KMS-11 (cell line): ENCODE measurements at regions not wholly inside any gene's neighbourhood (a gene's known extent, or its start where the extent isn't known, plus 50 kb on each side); places are given as distances from the start of the nearest gene placed in this dataset.

Source experiments
- H2AFZ ChIP-seq: fragments of 200-600 bp; sonication (generic); 2 replicates; pipeline ENCODE4 v1.6.1; 2016; ENCODE audit warnings: antibody characterized with exemption, mixed run types, low read depth
- H3K27ac ChIP-seq: fragments of 200-600 bp; sonication (generic); 2 replicates; pipeline ENCODE4 v1.6.1; 2016; ENCODE audit warnings: mild to moderate bottlenecking, mixed run types
- H3K27me3 ChIP-seq: fragments of 200-600 bp; sonication (generic); 2 replicates; pipeline ENCODE4 v1.6.1; 2017; ENCODE audit warnings: mild to moderate bottlenecking, low read depth, mixed run types, moderate library complexity; ENCODE audit not compliant: insufficient read depth
- H3K36me3 ChIP-seq: fragments of 200-600 bp; sonication (generic); 2 replicates; pipeline ENCODE4 v1.6.1; 2017; ENCODE audit warnings: mild to moderate bottlenecking, mixed run types; ENCODE audit not compliant: insufficient read depth
- H3K4me1 ChIP-seq: fragments of 200-600 bp; sonication (generic); 2 replicates; pipeline ENCODE4 v1.6.1; 2016; ENCODE audit warnings: mild to moderate bottlenecking, low read depth, mixed run types; ENCODE audit not compliant: poor library complexity, severe bottlenecking
- H3K4me2 ChIP-seq: fragments of 200-600 bp; sonication (generic); 2 replicates; pipeline ENCODE4 v1.7.0; 2016; ENCODE audit warnings: mild to moderate bottlenecking, mixed run types
- H3K4me3 ChIP-seq: fragments of 200-600 bp; sonication (generic); IDR thresholded peaks from 2 replicates; pipeline ENCODE4 v1.6.1; 2017; ENCODE audit warnings: low read depth, low read length, mixed read lengths; ENCODE audit not compliant: insufficient read depth
- H3K79me2 ChIP-seq: fragments of 200-600 bp; sonication (generic); 2 replicates; pipeline ENCODE4 v1.6.1; 2016; ENCODE audit warnings: low read depth, mixed run types; ENCODE audit not compliant: insufficient read depth
- H3K9ac ChIP-seq: fragments of 200-600 bp; sonication (generic); 2 replicates; pipeline ENCODE4 v1.6.1; 2016; ENCODE audit warnings: mild to moderate bottlenecking, mixed run types
- H4K20me1 ChIP-seq: fragments of 200-600 bp; sonication (generic); 2 replicates; pipeline ENCODE4 v1.6.1; 2016; ENCODE audit warnings: mild to moderate bottlenecking, mixed run types; ENCODE audit not compliant: insufficient read depth
- TF ChIP-seq, protein P1 (sequence below): fragments of 200-600 bp; sonication (generic); conservative IDR thresholded peaks from 2 replicates; pipeline ENCODE4 v1.6.1; 2017; ENCODE audit warnings: low read depth, mild to moderate bottlenecking, antibody characterized with exemption, low read length, moderate library complexity, mixed read lengths

- no peaks in the 10 kb centered on the region for H4K20me1 ChIP-seq
- H3K9ac ChIP-seq, result no peak overlapping the region
- H3K36me3 ChIP-seq, result no peaks in the 10 kb centered on the region
- H3K4me3 ChIP-seq, result no peak overlapping the region
- no peaks in the 10 kb centered on the region for H3K27me3 ChIP-seq
- TF ChIP-seq, protein P1, sequence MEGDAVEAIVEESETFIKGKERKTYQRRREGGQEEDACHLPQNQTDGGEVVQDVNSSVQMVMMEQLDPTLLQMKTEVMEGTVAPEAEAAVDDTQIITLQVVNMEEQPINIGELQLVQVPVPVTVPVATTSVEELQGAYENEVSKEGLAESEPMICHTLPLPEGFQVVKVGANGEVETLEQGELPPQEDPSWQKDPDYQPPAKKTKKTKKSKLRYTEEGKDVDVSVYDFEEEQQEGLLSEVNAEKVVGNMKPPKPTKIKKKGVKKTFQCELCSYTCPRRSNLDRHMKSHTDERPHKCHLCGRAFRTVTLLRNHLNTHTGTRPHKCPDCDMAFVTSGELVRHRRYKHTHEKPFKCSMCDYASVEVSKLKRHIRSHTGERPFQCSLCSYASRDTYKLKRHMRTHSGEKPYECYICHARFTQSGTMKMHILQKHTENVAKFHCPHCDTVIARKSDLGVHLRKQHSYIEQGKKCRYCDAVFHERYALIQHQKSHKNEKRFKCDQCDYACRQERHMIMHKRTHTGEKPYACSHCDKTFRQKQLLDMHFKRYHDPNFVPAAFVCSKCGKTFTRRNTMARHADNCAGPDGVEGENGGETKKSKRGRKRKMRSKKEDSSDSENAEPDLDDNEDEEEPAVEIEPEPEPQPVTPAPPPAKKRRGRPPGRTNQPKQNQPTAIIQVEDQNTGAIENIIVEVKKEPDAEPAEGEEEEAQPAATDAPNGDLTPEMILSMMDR, result no peak
- H3K27ac ChIP-seq, result no peak overlapping the region
- no peak overlapping the region for H3K4me2 ChIP-seq
- no peaks in the 10 kb centered on the region for H3K4me1 ChIP-seq
- H2AFZ ChIP-seq, result no peak overlapping the region
- H3K79me2 ChIP-seq, result no peaks in the 10 kb centered on the region
Measured at GRCh38 chr7:25879799-25880198, 272.2 kb upstream of the NFE2L3 start.

DNA sequence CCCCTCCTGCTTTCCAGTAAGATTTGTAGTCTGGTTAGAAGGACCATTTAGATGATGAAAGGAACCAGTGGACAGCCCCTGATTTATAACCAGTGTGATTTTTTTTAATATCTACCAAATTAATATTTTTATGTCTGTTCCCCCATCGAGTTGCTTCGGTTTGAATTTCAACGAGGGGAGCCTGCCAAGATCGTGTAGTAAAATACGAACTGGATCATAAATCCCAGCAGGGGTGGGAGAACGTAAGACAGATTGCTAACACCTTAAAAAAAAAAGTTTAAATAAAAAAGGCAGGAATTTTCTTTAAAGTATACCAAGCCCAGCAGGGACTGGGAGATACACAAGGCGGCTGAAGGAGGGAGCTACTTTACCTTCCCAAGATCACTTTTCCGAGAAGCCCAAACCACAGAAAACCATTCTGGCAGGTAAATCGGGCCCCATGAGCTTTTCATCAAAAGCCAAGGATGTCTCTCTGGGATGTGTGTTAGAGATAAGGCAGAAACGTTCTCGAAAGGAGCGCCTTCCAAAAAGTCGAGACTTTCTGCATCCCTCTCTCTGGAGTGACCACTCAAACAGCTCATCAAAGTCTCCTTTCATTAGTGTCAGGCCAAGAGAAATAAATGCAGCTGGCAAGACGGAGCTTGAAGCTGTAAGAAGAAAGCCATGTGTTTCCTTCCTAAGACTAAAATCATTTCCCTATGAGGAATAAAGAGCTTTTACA lies 270.5 kb upstream of the NFE2L3 start:
- no peak overlapping the region for H2AFZ ChIP-seq
- TF ChIP-seq, protein P1, result no peak
- no peaks in the 10 kb centered on the region for H3K27me3 ChIP-seq

GRCh38 chr7:25882151-25882773 lies 269.7 kb upstream of the NFE2L3 start:
- H3K36me3 ChIP-seq, result no peaks in the 10 kb centered on the region
- H3K27me3 ChIP-seq, result no peaks in the 10 kb centered on the region

More for the DNA sequence above, 270.5 kb upstream of the NFE2L3 start:
- Histone ChIP-seq H3K4me2 (no peak overlapping the region), H3K36me3 (no peaks in the 10 kb centered on the region), H3K4me1 (peaks cover 13% of the 10 kb centered on the region), H3K27ac (no peak overlapping the region), H3K79me2 (no peaks in the 10 kb centered on the region), H3K4me3 (no peak overlapping the region), H4K20me1 (no peaks in the 10 kb centered on the region), H3K9ac (no peak overlapping the region)

GRCh38 chr7:25884265-25884828 lies 267.7 kb upstream of the NFE2L3 start:
- H3K27ac ChIP-seq, result no peak overlapping the region
- no peaks in the 10 kb centered on the region for H3K79me2 ChIP-seq
- H4K20me1 ChIP-seq, result no peaks in the 10 kb centered on the region
- H3K36me3 ChIP-seq, result no peaks in the 10 kb centered on the region
- H2AFZ ChIP-seq, result no peak overlapping the region
- TF ChIP-seq, protein P1, result no peak
- no peaks in the 10 kb centered on the region for H3K27me3 ChIP-seq
- no peak overlapping the region for H3K9ac ChIP-seq
- no peak overlapping the region for H3K4me2 ChIP-seq
- H3K4me3 ChIP-seq, result no peak overlapping the region
- peaks cover 36% of the 10 kb centered on the region for H3K4me1 ChIP-seq

More at GRCh38 chr7:25882151-25882773, 269.7 kb upstream of the NFE2L3 start:
- H2AFZ ChIP-seq, result no peak overlapping the region
- no peak overlapping the region for H3K4me2 ChIP-seq
- no peaks in the 10 kb centered on the region for H4K20me1 ChIP-seq
- H3K4me3 ChIP-seq, result no peak overlapping the region
- no peak overlapping the region for H3K9ac ChIP-seq
- TF ChIP-seq, protein P1, result no peak
- H3K27ac ChIP-seq, result no peak overlapping the region
- H3K4me1 ChIP-seq, result peaks cover 21% of the 10 kb centered on the region
- H3K79me2 ChIP-seq, result no peaks in the 10 kb centered on the region
